BE2C (cell line): ENCODE measurements at regions not wholly inside any gene's neighbourhood (a gene's known extent, or its start where the extent isn't known, plus 50 kb on each side); places are given as distances from the start of the nearest gene placed in this dataset.

Source experiments
- DNase-seq: peaks from one replicate; pipeline ENCODE4 v3.0.0-alpha.2; 2020
- H3K27me3 ChIP-seq: fragments of 250-450 bp; sonication (Bioruptor Pico); 2 replicates; pipeline ENCODE4 v1.5.1; 2020; ENCODE audit warnings: mild to moderate bottlenecking
- H3K36me3 ChIP-seq: fragments of 250-450 bp; sonication (Bioruptor Pico); 2 replicates; pipeline ENCODE4 v1.5.1; 2020; ENCODE audit warnings: mild to moderate bottlenecking
- H3K4me1 ChIP-seq: fragments of 250-450 bp; sonication (Bioruptor Pico); 2 replicates; pipeline ENCODE4 v1.5.1; 2020
- H3K4me3 ChIP-seq: 2 replicates; pipeline ENCODE4 v1.5.1; 2011; ENCODE audit warnings: low read depth, low read length
- H3K9me3 ChIP-seq: fragments of 250-450 bp; sonication (Bioruptor Pico); 2 replicates; pipeline ENCODE4 v1.5.1; 2020
- TF ChIP-seq, protein P1 (sequence below): IDR thresholded peaks from 2 replicates; pipeline ENCODE4 v1.5.1; 2012; ENCODE audit warnings: mild to moderate bottlenecking, low read depth, low read length

DNA sequence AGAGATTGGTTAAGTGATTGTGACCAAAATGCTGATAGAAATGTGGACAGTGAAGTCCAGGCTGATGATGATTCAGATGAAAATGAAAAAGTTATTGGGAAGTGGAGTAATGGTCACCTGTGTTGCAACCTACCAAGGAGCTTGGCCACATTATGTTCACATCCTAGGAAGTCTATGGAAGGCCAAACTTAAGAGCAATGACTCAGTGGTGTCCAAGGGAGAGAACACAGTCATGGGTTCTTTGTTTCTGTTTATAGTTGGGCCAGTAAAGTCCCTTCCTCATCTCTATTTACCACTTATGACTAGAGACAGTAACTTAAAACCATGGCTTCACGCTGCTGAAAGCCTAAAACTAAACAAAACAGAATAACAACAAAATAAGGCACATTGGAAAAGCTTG, 555.3 kb upstream of the DAB2 start:
- no peaks in the 10 kb centered on the region for H3K36me3 ChIP-seq
- TF ChIP-seq, protein P1, sequence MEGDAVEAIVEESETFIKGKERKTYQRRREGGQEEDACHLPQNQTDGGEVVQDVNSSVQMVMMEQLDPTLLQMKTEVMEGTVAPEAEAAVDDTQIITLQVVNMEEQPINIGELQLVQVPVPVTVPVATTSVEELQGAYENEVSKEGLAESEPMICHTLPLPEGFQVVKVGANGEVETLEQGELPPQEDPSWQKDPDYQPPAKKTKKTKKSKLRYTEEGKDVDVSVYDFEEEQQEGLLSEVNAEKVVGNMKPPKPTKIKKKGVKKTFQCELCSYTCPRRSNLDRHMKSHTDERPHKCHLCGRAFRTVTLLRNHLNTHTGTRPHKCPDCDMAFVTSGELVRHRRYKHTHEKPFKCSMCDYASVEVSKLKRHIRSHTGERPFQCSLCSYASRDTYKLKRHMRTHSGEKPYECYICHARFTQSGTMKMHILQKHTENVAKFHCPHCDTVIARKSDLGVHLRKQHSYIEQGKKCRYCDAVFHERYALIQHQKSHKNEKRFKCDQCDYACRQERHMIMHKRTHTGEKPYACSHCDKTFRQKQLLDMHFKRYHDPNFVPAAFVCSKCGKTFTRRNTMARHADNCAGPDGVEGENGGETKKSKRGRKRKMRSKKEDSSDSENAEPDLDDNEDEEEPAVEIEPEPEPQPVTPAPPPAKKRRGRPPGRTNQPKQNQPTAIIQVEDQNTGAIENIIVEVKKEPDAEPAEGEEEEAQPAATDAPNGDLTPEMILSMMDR = no peak
- no peaks in the 10 kb centered on the region for H3K4me1 ChIP-seq
- H3K27me3 ChIP-seq = no peaks in the 10 kb centered on the region
- no peaks in the 10 kb centered on the region; the same call in 1 of the 2 replicates for H3K9me3 ChIP-seq
- no peak overlapping the region for H3K4me3 ChIP-seq
- DNase-seq = no peak

DNA sequence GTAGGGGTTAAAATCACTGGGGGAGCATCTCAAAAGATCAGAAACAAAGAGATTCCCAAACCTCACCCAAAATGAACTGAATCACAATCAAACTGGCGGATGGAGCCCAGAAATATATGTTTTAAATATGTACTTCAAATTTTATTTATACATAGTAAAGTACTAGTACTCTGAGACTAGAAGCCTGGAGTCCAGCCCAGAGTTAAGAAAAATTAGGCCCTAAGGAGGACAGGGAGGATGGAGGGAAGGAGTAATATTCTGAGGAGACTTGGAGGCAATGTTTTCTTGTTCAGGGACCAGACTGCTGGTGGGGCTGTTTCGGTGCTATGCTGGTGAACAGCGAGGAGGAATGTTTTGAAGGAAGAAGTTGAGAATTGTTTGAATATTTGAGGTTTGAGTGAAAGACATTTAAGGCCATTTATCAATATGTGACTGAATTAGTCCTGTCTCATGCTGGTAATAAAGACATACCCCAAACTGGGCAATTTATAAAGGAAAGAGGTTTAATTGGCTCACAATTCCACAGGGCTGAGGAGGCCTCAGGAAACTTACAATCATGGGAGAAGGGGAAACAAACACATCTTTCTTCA, 552.4 kb upstream of the DAB2 start:
- TF ChIP-seq, protein P1 = no peak

DNA sequence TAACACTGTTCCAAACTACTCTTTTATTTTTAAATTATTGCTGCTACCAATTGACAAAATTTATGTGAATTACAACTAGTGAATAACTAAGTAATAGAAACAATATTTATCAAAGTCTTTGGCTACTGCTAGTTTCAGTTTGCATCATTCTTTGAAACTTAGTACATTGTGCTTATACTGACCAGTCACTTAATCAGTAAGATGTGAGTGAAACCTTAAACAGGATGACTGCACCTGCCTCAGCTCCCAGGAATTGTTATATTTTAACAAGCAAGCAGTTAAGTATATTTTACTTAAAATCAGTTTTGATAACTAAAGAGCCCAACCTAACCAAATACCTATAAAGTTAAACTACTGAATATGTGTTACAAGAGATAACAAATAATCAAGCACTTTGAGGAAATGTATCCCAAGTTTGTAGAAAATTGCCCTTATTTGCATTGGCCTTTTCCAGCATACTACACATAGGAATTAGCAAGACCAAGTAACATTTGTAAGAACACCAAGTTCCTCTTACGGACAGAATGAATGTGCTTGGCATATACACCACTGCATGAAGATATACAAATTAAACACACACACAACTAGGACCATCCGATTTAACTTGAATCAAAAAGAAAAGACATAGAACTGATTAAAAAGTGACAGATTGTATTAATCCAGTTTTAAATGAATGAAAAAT, 545.5 kb upstream of the DAB2 start:
- no peak for DNase-seq
- Histone ChIP-seq H3K4me1 (no peaks in the 10 kb centered on the region), H3K36me3 (no peaks in the 10 kb centered on the region), H3K9me3 (no peaks in the 10 kb centered on the region), H3K27me3 (no peaks in the 10 kb centered on the region), H3K4me3 (no peak overlapping the region)
- TF ChIP-seq, protein P1 = no peak

More for the DNA sequence above, 552.4 kb upstream of the DAB2 start:
- Histone ChIP-seq H3K36me3 (no peaks in the 10 kb centered on the region), H3K4me3 (no peak overlapping the region), H3K9me3 (no peaks in the 10 kb centered on the region), H3K4me1 (no peaks in the 10 kb centered on the region), H3K27me3 (no peaks in the 10 kb centered on the region)
- no peak for DNase-seq

DNA sequence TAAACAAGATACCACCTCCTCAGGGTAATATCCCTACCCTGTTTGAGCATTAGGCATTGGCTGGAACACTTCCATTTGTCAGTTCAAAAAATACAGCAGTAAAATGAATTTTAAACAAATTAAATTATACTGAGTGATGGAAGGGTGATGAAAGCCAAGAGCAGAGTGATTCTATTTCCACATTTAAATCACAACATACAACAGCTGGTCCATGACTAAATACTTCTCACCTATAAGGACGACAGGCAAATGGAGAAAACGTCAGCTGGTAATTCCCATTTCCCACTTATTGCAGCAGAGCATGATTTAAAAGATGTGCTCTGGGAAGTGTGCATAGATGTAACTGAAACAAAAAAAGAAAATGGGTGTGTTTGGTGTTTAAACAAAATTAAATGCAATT, 543.6 kb upstream of the DAB2 start:
- H3K27me3 ChIP-seq = no peaks in the 10 kb centered on the region

DNA sequence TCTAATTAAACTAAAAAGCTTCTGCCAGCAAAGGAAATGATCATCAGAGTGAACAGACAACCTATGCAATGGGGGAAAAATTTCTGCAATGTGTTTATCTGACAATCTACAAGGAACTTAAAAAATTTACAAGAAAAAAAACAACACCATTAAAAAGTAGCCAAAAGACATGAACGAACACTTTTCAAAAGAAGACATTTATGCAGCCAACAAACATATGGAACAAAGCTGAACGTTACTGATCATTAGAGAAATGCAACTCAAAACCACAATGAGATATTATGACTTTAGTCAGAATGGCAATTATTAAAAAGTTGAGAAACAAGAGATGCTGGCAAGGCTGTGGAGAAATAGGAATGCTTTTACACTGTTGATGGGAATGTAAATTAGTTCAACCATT, 530.4 kb upstream of the DAB2 start:
- Histone ChIP-seq H3K4me3 (no peak overlapping the region), H3K4me1 (no peaks in the 10 kb centered on the region), H3K27me3 (no peaks in the 10 kb centered on the region), H3K9me3 (no peaks in the 10 kb centered on the region), H3K36me3 (no peaks in the 10 kb centered on the region)
- no peak for DNase-seq
- TF ChIP-seq, protein P1 = no peak

More for the DNA sequence above, 543.6 kb upstream of the DAB2 start:
- DNase-seq = no peak
- Histone ChIP-seq H3K4me3 (no peak overlapping the region), H3K4me1 (no peaks in the 10 kb centered on the region), H3K36me3 (no peaks in the 10 kb centered on the region), H3K9me3 (no peaks in the 10 kb centered on the region)
- TF ChIP-seq, protein P1 = no peak

DNA sequence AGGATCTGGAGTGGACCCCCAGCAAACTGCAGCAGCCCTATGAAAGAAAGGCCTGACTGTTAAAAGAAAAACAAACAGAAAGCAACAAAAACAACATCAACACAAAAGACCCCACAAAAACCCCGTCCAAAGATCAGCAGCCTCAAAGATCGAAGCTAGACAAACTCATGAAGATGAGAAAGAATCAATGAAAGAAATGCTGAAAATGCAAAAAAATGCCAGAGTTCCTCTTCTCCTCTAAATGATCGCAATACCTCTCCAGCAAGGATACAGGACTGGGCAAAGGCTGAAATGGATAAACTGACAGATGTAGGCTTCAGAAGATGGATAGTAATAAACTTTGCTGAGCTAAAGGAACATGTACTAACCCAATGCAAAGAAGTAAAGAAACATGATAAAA, 526.3 kb upstream of the DAB2 start:
- Histone ChIP-seq H3K4me3 (no peak overlapping the region), H3K27me3 (no peaks in the 10 kb centered on the region), H3K9me3 (no peaks in the 10 kb centered on the region; the same call in none of the 2 replicates), H3K36me3 (no peaks in the 10 kb centered on the region), H3K4me1 (no peaks in the 10 kb centered on the region)
- DNase-seq = no peak
- TF ChIP-seq, protein P1 = no peak
